Hematopoietic multipotent progenitor cell treated with erythropoietin and hydrocortisone succinate and interleukin-3 and kit ligand, for 4 days (in vitro differentiated cells): ENCODE measurements at regions not wholly inside any gene's neighbourhood (a gene's known extent, or its start where the extent isn't known, plus 50 kb on each side); places are given as distances from the start of the nearest gene placed in this dataset.

Experiments used
- DNase-seq: peaks from one replicate; pipeline ENCODE4 v3.0.0-alpha.2; 2015

DNA sequence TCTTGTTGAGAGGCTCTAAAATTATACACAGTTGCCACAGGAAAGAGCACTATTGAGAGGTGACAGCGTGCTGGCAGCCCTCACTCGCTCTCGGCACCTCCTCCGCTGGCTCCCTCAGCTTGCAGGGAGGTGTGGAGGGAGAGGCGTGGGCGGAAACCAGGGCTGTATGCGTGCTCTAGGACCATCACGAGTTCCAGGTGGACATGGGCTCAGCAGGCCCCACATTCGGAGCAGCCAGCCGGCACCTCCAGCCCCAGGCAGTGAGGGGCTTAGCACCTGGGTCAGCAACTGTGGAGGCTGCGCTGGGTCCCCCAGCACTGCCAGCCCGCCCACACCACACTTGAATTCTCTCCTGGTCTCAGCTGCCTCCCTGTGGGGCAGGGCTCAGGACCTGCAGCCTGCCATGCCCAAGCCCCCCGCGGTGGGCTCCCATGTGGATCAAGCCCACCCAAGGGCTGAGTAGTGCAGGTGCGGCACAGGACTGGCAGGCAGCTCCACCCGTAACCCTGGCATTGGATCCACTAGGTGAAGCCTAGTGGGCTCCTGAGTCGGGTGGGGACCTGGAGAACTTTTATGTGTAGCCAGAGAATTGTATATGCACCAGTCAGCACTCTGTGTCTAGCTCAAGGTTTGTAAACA, 460.6 kb upstream of the ALCAM start:
- no peak for DNase-seq

DNA sequence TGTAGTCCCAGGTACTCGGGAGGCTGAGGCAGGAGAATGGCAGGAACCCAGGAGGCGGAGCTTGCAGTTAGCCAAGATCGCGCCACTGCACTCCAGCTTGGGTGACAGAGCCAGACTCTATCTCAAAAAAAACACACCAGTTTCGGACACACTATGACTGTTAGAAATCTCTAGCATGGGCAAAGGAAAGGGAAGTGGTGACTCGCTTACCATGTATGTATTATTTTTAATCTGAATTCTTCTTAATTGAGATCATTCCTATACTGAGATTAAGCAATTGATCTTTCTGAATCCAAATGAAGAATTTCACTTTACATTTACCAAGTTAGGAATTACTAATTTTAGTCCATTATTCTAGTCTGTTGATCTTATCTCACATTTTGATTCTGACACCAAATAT, 459.2 kb upstream of the ALCAM start:
- no peak for DNase-seq

DNA sequence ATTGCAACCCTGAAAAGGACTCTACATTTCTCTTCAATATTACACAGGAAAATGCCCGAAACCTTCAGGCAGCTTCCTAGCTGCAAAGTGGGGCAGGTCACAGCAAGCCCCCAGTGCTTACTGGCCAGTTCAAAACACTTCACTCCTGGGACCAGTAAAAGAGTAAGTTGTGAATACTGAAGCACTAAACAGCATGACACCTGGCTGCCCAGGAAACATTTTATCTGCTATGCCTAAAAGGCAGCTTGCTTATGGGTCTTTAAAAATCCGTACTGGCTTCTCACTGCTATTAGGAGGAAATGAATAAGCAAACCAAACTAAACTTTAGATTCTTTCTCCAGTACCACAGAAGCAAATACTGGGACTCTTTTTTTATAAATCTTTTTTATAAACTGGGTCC, 457.9 kb upstream of the ALCAM start:
- no peak for DNase-seq

DNA sequence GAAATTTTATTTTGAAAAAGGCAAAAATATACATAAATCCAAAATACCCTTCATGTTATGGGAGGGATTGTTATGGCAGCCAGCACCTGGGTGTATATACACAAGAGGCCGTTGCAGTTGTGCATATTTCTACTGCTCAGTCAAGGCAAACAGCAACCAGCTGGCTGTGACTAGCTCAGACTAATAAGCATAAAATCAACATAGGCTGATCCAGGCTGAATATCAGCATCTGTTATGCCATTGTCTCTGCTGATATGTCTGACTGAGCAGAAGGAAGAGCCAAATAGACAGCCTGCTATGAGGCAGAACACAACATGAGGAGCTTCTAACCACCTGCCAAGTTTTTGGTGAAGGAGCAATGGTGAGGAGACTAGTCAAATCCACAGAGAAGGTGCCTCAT, 457.5 kb upstream of the ALCAM start:
- DNase-seq, result no peak

DNA sequence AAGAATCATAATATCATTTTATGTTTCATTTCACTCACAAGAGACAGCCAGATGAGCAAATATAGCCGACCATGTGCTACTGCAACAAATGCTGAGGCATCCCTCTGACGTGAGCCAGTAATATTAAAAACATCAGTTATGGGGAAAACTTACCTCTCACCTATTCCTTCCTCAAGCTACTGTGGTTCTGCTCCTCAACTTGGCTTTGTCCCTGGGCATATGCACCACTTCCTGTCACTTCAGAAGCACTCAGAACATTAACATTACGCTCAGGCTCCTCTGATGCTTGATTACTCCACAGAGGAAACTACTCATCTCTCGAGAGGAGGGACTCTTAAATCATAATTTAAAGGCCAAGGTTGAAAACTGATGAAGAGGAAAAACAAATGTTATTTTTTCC, 457.0 kb upstream of the ALCAM start:
- DNase-seq, result no peak

DNA sequence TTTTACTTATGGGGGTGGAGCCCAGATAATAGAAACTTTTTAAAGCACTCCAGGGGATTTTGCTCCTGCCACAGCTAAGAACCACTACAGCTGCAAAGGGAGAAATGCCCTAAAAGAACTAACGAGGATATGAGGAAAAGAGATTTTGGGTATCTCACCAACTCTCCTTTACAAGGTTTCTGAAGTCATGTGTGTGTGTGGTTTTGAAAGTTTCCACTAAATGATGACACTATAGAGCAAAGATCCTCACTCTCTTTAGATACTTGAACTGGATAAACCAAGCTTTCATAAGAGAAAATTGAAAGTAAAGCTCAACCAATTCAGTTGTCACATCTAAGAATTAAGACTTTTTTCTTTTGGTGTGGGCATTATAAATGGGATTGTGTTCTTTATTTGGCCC, 455.3 kb upstream of the ALCAM start:
- no peak for DNase-seq

DNA sequence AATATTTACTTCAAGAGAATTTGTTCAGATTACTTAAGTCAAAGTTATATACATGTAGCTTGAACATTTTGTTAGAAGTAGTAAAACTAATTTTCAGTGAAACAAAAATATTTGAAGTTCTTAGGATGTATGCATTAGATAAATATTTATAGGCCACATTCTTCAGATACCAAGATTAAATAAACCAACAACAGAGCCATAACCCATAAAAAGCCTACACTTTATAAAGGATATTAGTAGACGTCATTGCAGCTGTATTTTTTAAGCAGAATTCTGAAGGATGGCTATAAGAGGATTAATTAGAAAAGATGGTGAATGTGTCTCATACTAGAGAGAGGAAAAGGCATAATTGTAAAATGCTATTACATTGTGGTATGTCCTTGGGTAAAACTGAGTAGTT, 449.7 kb upstream of the ALCAM start:
- no peak for DNase-seq

DNA sequence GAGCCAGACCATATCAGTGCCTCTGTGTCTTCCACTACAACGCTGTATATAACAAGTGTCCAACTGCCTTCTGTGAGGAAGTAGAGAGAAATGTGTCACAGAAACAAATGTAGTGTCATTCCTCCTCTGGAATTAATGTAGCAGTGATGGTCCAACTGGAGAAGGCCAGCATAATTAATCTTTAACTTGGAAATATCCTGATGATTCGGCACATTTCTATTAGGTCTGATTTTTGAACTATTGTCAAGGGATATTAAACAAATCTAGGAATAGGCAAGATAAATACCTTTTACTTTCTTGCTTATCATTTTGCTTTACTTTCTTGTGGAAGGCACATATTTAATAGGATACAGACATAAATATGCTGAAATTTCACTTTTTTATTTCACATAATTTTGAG, 446.2 kb upstream of the ALCAM start:
- no peak for DNase-seq

DNA sequence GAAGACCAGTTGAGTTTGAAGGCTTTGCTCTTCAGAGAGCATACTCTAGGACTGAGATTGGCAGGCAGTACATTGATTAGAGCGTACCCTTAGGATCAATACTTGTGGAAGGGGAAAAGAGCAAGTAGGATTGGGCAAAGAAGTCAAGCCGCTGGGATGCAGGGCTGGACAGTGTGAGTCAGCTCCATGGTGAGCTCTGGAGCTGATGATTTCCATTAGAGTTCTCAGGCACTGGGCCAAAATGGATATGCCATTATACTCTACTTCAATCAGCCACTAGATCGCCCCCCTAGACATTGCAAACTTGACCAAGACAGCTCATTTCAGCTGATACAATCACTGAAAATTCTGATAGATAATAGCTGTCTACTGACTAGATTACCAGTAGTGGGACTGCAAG, 432.7 kb upstream of the ALCAM start:
- DNase-seq, result no peak

DNA sequence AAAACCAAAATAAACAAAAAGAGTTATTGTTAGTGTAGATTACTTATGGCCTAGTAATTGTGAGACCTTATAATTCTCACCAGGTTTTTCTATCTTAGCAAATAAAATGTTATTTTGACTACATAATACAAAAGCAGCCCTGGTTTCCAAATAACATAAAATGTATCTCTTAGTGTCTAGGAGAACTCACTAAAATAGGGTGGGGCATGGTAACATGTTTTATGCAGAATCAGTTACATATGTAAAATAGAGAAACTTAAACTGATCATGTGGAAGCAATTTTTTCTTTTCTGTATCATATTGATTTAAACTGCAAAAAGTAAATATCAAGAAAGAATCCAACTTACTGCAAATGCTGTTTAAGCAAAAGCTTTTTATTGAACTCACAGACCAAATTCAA, 431.1 kb upstream of the ALCAM start:
- DNase-seq, result no peak

DNA sequence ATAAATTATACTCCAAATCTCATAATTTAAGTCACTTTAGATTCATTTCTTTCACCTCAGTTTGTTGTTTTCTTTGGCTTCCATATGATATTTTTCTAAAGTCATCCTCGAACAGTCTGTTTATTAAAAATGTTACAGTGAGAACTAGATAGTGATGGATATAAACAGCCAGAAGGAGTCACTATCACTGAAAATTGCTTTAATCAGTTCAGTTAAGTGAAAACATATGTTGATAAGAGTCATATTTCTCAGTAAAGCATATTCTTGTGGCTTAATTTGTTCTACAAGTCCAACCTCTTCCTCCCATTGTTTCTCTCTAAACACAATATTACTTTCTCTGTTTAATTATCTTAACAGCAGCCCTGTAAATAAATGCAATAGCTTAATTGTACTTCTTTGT, 427.5 kb upstream of the ALCAM start:
- no peak for DNase-seq

DNA sequence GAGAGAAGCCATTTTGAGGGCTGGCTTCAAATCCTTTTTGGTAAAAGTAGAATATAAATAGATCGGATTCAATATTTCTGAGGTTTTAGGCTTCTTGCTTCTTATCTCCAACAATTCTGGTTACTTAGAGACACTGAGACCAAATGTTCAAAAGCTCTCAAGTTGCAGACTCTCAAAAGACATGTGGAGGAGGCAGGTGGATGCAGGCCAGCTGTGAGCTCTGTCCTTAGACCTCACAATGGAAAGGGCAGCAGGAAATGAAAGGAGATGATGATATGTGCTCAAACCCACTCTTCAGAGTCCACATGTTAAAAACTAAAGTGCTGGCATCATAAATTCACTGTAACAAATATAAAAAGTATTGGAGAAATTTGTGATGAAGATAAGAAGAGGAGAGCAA, 424.9 kb upstream of the ALCAM start:
- no peak for DNase-seq

DNA sequence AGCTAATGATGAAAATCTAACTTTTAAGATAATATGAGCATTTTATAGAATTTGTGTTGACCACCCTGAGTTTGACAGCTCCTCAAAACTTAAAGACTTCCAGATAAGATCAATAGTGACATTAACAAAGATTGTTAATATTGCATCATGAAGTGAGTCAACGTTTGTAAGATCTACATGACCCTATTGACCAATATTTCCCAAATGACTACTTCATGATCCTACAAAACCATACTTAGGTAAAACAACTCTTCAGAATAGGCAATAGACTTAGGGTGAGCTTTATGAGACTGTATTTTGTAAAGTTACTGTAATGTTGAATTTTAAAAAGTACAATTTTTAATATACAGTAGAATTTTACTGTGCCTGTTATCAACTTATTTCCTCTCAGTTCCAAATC, 422.7 kb upstream of the ALCAM start:
- DNase-seq, result no peak

DNA sequence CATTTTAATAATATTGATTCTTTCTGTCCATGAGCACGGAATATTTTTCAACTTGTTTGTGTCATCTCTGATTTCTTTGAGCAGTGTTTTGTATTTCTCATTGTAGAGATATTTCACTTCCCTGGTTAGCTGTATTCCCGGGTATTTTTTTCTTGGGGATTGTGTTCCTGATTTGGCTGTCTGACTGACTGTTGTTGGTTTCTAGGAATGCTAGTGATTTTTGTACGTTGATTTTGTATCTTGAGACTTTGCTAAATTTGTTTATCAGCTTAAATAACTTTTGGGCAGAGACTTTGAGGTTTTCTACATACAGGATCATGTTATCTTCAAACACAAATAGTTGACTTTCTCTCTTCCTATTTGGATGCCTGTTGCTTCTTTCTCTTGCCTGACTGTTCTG, 418.8 kb upstream of the ALCAM start:
- no peak for DNase-seq

DNA sequence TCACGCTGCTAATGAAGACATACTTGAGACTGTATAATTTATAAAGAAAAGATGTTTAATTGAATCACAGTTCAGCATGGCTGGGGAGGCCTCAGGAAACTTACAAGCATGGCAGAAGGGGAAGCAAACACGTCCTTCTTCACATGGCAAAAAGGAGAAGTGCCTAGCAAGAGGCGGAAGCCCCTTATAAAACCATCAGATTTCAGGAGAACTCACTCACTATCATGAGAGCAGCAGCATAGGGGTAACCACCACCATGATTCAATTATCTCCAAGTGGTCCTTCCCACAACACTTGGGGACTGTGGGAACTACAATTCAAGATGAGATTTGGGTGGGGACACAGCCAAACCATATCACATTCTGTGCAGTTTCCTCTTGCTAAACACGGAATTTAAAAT, 416.9 kb upstream of the ALCAM start:
- DNase-seq, result peak; percentile 41

DNA sequence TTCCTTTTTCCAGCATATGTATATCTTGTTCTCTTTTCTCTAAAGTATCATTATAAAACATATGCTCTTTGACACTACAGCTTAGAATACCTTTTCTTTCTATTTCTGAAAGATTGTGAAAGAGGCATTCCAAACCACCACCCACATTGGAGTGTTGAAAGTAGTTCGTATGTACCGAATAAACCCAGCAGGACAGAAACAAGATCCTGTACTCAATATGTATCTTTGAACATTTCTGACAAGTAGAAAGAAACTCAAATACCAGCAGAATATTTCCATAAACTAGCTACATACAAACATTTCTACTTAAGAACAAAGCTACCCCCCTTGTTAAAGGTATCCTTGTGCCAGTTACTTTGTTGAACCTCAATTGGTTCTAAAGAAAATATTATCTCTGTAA, 415.3 kb upstream of the ALCAM start:
- DNase-seq, result no peak

DNA sequence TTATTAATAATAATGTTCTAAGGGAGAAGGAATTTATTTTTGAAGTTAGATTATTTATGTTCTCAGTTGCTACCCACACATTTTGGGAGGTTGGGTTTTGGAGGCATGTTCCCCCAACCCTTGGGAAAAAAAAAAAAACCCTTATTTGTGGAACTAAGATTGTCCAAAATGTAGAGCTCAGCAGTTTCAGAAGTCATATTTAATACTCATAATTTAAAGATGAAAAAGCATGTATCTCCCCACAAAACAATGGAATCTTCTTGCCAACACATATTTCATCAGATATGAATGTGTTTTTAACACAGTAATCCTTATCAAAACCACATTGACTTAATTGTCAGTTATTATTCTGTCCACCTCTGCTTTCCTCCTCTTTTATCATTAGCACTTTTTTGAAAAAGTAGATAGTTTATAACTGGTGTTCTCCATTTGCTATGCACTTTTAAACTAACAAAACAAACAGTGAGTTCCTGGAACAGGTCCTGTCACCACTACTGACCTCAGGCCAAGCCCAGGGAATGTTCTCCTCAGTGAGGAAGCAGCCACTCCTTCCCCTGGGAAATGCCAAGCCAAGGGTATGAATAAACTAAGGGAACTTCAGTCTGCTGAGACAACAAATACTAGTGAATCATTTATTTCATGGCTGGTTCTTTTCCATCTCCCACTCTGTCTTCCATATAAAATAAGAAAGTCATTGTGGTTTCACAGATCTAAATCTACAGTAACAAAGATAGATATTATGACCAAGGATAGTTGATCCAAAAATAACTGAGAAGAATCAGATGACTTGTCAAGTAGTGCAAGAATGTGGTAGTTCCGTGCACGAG, 414.4 kb upstream of the ALCAM start:
- no peak for DNase-seq

DNA sequence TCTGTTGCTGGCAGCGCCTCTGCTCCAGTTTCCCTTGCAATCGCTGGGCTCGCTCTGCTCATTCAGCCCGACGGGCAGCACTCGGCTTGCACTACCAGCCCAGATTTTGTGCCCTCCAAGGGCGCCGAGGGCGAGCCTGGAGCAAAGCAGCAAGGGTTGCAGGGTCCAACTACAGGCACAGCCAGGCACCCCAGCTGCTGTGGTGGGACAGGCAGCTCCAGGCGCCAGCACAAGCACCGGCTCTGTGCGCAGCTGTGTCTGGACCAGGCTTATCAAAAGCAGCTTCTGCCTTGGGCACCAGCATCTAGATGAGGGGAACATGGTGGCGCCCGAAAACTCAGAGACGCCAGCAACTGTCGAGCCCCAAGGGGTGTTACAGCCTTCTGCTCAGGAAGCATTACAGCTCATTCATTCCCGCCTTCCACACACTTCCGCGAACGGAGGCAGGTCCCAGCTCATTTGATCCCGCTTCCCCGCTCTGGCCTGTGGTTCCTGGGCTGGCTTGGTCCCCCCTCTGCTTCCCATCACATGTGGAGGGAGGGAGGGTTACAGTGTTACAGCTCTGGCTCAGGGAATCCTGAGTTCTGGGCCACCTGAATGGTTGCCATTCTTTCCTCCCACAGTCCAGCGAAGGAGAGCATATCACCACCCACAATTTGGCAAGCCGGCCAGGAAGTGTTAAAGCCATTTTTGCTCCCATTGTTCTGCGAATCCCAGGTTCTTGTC, 409.9 kb upstream of the ALCAM start:
- DNase-seq, result no peak

DNA sequence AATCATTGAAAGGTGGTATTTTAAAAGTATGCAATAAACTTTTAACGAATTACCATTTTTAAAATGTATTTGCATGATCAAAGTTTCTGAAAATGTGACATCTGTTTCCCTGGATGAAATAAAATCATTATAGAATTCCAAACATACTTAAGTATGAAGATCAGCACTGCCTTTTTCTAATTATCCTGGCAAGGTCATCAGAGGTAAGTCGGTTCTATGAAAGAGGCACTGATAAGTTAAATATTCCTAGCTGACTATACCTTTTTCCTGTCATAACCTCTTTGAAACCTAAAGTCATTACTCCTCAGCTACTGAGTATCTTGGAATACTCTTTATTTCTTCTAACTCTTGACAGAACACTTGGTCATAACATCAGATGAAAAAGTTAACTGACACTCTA, 406.1 kb upstream of the ALCAM start:
- DNase-seq, result no peak

DNA sequence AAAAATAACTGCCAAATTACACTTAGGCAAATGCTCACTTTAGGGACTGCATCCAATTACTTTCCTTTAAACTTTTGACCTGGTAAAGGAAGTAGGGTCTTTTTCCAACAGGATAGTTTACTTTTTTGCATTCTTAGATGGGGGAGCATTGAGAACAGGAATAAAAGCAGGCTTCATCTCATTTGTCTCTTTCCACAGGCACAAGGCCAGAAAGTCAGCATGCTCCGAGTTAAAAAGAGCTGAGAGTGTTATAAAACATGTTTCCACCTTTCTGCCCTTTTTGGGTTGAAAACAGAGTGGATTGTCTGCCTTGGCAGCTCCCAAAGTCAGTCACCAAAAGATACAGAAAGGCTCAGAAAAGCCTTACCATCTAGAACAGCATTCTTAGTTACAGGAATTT, 404.9 kb upstream of the ALCAM start:
- no peak for DNase-seq

DNA sequence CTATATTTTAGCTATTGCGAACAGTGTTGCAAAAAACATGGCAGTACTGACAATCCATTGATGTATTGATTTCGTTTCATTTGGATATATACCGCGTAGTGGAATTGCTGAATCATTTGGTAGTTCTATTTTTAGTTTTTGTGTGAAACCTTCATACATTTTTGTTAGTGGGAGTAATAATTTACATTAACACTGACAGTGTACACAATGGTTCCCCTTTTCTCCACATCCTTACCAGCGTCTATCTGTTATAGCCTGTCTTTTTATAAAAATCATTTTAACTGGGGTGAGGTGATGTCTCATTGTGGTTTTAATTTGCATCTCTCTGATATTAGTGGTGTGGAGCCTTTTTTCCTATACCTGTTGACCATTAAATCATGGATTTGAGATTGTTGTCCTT, 392.4 kb upstream of the ALCAM start:
- peak; percentile 3 for DNase-seq

DNA sequence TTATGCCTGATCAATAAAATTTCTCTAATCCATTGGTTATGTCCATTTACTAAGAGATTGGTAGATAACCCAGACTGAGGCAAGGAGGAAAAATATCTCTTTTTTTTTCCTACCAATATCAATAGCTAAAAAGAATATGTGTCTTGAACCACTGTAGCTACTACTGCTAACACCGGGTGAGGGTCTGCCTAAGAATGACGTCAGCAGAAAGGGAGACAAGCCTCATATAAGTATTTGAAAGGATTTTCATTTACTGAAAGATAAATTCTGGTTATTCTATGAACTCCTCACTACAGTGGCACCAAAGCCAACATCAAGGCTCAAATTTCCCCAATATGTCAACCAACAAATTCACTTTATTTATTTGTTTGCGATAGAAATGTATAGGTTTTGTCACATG, 389.0 kb upstream of the ALCAM start:
- DNase-seq, result no peak

DNA sequence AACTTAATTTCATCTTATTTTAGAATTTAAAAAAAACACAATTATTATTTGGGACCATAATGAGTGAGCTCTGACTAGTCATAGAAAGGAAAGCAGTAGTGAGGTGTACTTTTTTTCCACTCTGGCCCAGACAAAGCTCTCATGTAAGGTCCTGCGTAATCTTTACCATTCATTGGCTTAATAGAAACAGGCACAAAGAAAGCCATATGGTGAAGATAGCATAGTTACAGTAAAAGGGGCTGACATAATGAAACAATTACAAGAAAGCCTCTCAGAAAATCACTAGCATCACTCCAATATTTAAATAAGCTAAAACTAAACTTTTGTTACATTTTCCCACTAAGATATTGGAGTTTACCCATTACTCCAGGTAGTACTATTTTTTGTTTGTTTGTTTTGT, 384.6 kb upstream of the ALCAM start:
- DNase-seq, result no peak

DNA sequence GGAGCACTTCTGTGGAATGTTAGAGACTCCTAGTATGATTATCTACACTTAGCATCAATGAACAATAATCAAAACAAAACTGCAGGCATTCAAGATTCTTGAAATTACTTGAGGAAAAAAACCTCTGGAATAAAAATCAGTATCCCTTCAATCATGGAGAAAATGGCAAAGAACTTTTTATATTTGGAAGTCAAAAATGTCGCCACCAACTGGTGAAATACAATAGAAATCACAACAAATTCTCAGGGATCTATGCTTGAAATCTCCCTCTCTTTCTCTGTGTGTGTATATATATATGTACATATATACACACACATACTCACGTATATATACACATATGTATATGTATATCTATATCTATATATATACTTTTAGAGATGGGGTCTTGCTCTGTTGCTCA, 378.9 kb upstream of the ALCAM start:
- DNase-seq, result no peak
